GM23338 (cell line): ENCODE measurements at regions not wholly inside any gene's neighbourhood (a gene's known extent, or its start where the extent isn't known, plus 50 kb on each side); places are given as distances from the start of the nearest gene placed in this dataset.

Experiments
- EZH2 ChIP-seq: fragments of 200-600 bp; sonication (generic); IDR thresholded peaks from one replicate; pipeline ENCODE4 v1.8.0; 2017; ENCODE audit warnings: antibody characterized with exemption, mild to moderate bottlenecking, low read depth; ENCODE audit not compliant: unreplicated experiment
- TF ChIP-seq, protein P1 (sequence below), 2 experiments: fragments of 200-600 bp in 1 of 2; sonication (generic) in 1 of 2; conservative IDR thresholded peaks; 2 replicates each; pipeline versions ENCODE4 v1.5.1 to v1.6.1; 2016 to 2017; ENCODE audit warnings: antibody characterized with exemption in 2 of 2, low read depth in 2 of 2, mild to moderate bottlenecking in 2 of 2, moderate library complexity in 1 of 2

DNA sequence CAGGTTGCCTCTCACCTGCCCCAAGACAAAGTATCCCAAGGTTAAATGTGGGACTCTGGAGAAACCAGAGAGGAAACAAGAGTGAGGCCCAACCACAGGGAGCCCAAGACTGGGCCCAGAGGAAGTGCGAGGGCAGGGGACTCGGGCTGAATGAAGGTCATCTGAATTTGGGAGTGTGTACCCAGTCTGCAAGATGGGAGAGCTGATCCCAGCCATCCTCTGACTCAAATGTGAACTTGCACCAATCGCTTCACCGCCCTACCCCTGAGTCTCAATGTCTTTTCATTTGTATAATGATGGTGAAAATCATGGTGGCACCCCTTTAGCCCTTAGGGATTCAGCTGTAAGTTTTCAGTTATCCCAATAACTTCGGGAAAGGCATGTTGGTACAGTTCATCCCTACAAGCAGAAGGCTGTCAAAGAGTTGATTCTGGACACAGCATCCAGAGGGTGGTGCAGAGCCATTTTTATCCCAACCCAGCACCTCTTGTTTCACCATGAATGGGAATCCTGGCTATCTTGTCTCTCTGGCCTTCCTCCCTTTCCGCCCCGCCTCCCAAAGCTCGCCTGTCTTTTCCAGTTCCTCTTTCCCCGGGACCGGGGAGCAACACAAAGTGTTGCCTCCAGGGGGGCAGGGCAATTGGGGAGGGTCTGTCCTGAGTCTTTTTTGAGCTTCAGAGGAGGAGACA is 123.4 kb downstream of the NUFIP1 start:
- TF ChIP-seq, protein P1, sequence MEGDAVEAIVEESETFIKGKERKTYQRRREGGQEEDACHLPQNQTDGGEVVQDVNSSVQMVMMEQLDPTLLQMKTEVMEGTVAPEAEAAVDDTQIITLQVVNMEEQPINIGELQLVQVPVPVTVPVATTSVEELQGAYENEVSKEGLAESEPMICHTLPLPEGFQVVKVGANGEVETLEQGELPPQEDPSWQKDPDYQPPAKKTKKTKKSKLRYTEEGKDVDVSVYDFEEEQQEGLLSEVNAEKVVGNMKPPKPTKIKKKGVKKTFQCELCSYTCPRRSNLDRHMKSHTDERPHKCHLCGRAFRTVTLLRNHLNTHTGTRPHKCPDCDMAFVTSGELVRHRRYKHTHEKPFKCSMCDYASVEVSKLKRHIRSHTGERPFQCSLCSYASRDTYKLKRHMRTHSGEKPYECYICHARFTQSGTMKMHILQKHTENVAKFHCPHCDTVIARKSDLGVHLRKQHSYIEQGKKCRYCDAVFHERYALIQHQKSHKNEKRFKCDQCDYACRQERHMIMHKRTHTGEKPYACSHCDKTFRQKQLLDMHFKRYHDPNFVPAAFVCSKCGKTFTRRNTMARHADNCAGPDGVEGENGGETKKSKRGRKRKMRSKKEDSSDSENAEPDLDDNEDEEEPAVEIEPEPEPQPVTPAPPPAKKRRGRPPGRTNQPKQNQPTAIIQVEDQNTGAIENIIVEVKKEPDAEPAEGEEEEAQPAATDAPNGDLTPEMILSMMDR (conservative IDR thresholded peaks at IDR 0.05; ENCODE audit: low read depth in 2 of 2), result no peak
- no peak for TF ChIP-seq EZH2
